ENCODE measurements at regions not wholly inside any gene's neighbourhood (a gene's known extent, or its start where the extent isn't known, plus 50 kb on each side); places are given as distances from the start of the nearest gene placed in this dataset.
"Not testable (repeated sequence)": the region's sequence is repeated elsewhere in the genome, so short reads cannot be mapped to it uniquely, and the experiment has no call there.

DNA sequence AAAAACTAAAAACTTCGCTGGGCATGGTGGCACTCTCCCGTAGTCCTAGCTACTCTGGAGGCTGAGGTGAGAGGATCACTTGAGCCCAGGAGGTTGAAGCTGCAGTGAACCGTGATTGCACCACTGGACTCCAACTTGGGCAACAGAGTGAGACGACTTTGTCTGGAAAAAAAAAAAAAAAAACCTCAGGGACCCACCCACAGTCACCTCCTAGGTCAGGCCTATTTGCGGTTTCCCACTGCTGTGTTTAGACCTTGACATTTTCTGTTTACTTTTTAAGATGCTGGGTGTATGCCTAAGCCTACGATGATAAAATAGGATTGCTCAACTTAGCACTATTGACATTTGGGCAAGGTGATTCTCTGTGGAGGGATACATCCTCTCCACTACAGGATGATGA is 197.4 kb upstream of the TBL1X start:
- DNase-seq (ENCODE audit: low spot score): peak; percentile 3

DNA sequence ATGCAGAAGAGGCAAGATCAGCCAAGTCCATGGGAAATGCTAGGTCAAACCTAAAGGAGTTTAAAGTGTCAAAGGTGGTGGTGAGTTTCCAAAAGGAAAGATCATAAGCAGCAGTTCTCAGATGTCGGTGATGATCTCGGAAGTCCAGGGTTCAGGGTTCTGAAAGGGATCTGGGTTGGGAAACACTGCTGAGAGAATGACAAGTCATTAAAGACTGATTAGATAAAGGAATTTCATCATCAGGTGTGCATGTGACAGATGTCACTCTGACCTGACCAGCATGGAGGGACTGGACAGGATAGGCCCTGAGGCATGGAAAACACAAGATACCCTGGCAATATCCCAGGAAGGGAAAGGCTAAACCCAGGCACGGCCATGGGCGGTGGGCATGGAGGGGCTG is 195.7 kb upstream of the TBL1X start:
- no peak for DNase-seq (ENCODE audit: low spot score)

DNA sequence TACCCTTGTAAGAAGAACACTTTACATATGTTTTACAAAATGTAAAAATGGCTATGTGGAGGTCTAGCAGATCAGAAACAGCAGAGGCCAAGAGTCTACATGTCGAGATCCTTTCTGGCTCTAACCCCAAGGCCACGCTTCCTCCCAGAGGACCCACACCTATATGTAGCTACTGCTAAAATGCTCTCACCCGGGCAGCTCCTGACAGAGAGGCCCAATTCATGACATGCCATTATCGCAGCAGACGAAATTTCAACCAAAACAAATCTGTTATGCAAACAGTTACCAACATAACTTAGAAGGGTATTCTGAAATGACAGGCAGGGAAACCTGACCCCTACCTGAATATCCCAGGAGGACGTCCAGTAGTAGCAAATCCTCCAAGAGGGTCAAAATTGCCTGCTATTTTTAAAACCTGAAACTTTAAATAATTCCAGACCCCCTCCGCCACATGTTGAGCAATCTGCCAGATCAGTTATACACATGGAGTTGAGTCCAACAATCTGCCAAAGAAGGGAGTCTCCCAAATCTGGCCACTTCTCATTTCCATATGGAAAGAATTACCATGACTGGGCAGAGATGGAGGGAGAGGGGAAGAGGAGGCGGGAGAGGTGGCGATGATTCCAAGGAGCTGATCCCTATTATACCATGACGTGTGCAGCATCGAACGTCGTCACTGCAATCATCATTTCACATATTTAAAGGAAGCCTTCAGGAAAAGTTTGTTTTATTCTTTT is 192.9 kb upstream of the TBL1X start:
- DNase-seq (ENCODE audit: low spot score): no peak

DNA sequence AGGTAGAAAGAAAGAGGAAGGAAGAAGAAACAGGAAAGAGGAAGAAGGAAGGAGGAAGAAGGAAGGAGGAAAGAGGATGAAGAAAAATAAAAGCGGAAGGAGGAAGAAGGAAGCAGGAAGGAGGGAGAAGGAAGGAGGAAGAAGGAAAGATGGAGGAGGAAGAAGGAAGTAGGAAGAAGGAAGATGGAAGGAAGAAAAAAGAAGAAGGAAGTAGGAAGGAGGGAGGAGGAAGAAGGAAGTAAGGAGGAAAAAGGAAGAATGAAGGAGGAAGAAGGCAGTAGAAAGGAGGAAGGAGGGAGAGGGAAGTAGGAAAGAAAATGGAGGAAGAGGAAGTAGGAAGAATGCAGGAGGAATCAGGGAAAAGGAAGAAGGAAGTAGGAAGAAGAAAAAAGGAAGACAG is 191.1 kb upstream of the TBL1X start:
- DNase-seq (ENCODE audit: low spot score): no peak

GRCh38 chrX:9278475-9279233 is 186.2 kb upstream of the TBL1X start:
- DNase-seq (ENCODE audit: low spot score): no peak

GRCh38 chrX:9279234-9279544 is 185.7 kb upstream of the TBL1X start:
- no peak for DNase-seq (ENCODE audit: low spot score)

DNA sequence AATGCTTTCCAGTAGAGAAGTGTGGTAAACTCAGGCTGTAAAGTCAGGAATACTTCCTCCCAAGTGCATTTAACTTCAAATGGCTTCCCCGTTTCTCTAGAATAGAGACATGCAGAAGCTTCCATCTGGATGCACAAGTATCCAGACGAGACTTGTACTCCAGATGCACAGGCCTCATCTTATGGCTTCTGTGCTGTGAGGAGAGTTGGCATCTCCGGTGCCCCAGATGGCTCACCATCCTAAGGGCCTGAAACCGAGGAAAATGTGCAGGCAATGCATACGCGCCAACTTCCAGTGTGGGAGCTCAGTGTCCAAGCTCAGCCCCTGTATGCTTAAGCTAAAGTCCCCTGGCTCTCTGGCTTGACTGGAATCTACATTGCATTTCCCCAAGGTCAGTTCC is 184.0 kb upstream of the TBL1X start:
- no peak for DNase-seq (ENCODE audit: low spot score)

DNA sequence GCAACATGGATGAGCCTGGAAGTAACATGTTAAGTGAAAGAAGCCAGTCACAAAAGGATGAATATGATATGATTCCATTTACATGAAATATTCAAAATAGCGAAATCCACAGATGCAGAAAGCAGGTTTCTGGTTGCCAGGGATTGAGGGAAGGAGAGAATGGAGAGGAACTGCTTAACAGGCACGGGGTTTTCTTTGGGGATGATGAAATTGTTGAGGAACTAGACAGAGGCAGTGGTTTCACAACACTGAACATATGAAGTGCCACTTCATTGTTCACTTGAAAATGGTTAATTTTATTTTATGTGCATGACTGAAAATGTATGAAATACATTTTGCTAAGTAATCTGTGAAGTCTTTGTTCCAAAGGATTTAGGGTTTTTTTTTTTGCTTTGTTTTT is 182.5 kb upstream of the TBL1X start:
- DNase-seq (ENCODE audit: low spot score): no peak

- no peak for DNase-seq (ENCODE audit: low spot score)
Observed at GRCh38 chrX:9285342-9285771, 179.5 kb upstream of the TBL1X start.

- DNase-seq (ENCODE audit: low spot score): no peak
Observed at GRCh38 chrX:9286234-9286633, 178.6 kb upstream of the TBL1X start.

DNA sequence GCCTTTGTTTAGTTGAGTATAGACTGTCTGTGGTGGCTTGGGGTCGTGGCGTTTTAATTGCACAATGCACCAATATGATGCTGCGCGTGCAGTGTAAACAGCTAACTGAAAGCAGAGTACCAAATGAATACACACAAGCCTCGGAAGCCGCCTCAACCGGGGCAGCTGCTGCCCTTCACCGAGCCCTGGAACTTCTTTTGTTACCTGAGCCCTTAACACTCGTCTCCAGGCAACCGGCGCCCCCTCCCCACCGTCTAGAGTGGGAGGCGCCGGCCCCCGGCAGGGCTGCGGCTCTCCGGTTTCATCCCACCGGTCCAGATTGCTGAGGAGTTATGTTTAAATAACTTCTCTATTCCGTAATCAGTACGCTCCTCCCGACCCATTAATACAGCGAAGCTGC is 173.2 kb upstream of the TBL1X start:
- no peak for DNase-seq (ENCODE audit: low spot score)

- no peak for DNase-seq (ENCODE audit: low spot score)
Observed at GRCh38 chrX:9293051-9293496, 171.8 kb upstream of the TBL1X start.

DNA sequence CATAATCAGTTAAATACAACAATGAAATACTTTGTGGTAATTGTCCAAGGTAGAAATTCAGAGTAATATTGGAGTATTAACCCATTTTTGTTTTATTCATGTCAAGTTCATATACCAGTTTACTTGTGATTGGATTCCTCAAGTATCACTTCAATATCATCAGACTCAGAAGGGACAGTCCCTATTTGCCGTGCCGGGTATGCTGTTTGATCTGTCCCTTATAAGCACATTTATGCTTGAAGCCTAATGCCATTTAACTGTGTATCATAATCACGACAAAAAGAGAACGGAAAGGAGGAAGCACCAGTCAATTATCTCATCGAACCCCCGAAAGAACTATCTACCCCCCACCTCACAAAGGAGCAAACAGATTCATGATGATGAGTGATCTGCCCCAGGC is 171.0 kb upstream of the TBL1X start:
- no peak for DNase-seq (ENCODE audit: low spot score)

- DNase-seq (ENCODE audit: low spot score): no peak
Observed at GRCh38 chrX:9295551-9295950, 169.3 kb upstream of the TBL1X start.

DNA sequence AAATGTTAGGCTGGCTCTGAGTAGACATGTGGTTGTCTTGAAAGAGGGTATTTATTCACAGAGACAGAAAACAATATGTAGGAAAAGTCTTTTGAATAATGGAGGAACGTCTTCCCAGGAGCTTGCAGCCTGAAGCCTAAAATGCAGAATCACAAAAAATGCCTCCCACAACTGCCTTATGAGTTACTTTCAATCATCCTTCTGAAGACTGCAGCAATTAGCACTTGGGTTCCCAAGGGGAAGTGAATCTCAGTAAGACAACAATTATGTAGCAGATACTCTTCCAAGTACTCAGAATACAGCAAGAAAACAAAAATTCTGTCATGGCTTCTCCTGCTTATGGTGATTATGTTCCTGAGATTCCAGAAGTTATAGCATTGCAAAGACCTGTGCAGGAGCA is 166.6 kb upstream of the TBL1X start:
- no peak for DNase-seq (ENCODE audit: low spot score)

- not testable (repeated sequence) for DNase-seq (ENCODE audit: low spot score)
Observed at GRCh38 chrX:9299681-9300080, 165.2 kb upstream of the TBL1X start.

DNA sequence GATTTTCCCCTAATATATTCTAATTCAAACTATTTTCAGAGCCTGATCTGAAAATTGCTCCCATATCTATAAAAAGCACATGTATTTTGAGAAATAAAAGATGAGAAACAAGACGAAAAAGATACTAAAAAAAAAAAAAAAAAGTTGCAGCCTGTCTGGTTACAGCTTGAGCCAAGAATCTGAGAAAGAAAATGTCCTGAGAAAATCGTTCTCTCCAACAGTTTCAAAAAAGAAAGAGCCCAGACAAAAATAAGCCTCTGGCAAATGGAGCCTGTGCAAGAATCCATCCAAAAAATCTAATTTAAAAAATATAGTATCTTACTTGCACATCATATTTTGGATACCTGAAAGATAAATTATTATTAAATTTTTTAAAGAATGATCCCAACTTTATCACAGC is 163.0 kb upstream of the TBL1X start:
- no peak for DNase-seq (ENCODE audit: low spot score)

GRCh38 chrX:9302381-9302780 is 162.5 kb upstream of the TBL1X start:
- DNase-seq (ENCODE audit: low spot score): no peak

GRCh38 chrX:9308426-9308825 is 156.4 kb upstream of the TBL1X start:
- DNase-seq (ENCODE audit: low spot score): no peak

DNA sequence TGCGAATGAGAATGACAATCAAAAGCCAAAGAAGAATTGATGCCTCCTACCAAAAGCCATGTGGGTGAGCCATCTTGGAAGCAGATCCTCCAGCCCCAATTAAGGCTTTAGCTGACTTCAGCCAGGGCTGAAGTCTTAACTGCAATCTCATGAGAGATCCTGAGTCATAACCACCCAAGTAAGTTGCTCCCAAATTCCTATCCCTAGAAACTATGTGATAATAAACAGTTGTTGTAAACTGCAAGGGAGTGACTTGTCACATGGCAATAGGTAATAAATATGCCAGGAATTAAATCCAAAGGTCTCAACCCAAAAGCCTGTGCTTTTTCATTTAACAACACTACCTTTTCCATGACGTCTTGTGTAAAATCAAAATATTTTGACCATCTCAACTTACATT is 154.2 kb upstream of the TBL1X start:
- no peak for DNase-seq (ENCODE audit: low spot score)

GRCh38 chrX:9311421-9312160 is 153.3 kb upstream of the TBL1X start:
- no peak for DNase-seq (ENCODE audit: low spot score)

All from HT-29 (cell line).